ENCODE measurements at regions not wholly inside any gene's neighbourhood (a gene's known extent, or its start where the extent isn't known, plus 50 kb on each side); places are given as distances from the start of the nearest gene placed in this dataset.

DNA sequence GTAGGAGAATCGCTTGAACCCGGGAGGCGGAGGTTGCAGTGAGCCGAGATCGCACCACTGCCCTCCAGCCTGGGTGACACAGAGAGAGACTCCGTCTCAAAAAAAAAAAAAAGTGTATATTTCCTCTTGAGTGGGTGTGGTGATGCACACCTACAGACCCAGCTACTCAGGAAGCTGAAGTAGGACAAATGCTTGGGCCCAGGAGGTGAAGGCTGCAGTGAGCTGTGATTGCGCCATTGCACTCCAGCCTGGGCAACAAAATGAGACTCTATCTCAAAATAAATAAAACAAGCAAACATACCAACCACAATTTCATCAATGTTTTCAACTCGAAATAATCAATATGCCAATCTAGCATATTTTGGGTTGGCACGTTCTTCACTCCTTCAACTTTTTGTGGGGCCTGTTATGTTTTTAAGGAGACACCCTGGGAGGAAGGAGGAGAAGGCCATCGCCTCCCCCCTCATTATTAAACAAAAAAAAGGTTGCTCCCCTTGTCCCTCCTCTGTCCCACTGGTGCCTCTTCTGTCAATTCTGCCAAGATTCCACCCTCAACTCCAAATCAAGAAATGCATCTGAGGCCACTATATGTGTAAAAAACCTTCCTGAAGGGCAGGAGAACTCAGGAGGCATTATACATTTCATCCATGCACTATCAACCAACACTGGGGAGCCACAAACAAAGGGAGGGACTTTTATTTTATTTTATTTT lies 52.4 kb upstream of the ATF7IP2 start:
- no peak for TF ChIP-seq POLR2A (IDR thresholded peaks at IDR 0.05)
- TF ChIP-seq, protein P1, sequence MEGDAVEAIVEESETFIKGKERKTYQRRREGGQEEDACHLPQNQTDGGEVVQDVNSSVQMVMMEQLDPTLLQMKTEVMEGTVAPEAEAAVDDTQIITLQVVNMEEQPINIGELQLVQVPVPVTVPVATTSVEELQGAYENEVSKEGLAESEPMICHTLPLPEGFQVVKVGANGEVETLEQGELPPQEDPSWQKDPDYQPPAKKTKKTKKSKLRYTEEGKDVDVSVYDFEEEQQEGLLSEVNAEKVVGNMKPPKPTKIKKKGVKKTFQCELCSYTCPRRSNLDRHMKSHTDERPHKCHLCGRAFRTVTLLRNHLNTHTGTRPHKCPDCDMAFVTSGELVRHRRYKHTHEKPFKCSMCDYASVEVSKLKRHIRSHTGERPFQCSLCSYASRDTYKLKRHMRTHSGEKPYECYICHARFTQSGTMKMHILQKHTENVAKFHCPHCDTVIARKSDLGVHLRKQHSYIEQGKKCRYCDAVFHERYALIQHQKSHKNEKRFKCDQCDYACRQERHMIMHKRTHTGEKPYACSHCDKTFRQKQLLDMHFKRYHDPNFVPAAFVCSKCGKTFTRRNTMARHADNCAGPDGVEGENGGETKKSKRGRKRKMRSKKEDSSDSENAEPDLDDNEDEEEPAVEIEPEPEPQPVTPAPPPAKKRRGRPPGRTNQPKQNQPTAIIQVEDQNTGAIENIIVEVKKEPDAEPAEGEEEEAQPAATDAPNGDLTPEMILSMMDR (IDR thresholded peaks at IDR 0.05), result no peak
- H3K27me3 ChIP-seq, result no peaks in the 10 kb centered on the region
- H3K4me3 ChIP-seq, result no peak overlapping the region
- intact Hi-C loops (cut with DNase I), result no loop called here
- H3K4me1 ChIP-seq, result peaks cover 0 to 34% (median 16%) of the 10 kb centered on the region in 4 donors
- H3K9me3 ChIP-seq, result no peaks in the 10 kb centered on the region
- WGBS (ENCODE audit: insufficient coverage, low coverage, low lambda C conversion rate, missing lambda C conversion rate), result 48% methylated on average over 8 of the region's 10 CpGs
- peak; percentile 71 to 82 (median 80) for DNase-seq
- H3K27ac ChIP-seq, result peak overlapping the region; percentile 31 to 76 (median 74)
- ATAC-seq, result peak; percentile 81 to 84 (median 84)
- no peaks in the 10 kb centered on the region for H3K36me3 ChIP-seq

DNA sequence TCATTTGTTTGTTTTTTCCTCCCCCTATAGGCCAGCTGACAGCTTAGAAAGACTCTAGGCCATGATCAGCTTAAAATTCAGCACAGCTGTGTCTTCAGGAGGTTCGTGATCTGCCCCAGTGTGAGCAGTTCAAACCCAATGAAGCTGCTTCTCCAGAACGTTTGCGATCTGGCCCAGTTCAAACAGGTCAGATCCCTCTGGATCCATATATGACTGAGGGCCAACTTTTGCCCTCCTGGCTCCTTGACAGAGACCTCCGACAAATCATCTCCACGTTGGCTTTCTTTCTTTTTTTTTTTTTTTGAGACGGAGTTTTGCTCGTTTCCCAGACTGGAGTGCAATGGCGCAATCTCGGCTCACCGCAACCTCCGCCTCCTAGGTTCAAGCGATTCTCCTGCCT lies 50.2 kb upstream of the ATF7IP2 start:
- WGBS (ENCODE audit: insufficient coverage, low coverage, low lambda C conversion rate, missing lambda C conversion rate), result 42% methylated on average over 12 of the region's 12 CpGs
- Histone ChIP-seq H3K27me3 (no peaks in the 10 kb centered on the region), H3K27ac (peak overlapping the region in 2 of 3 donors; percentile 74 to 76), H3K4me1 (peaks cover 0 to 34% (median 16%) of the 10 kb centered on the region in 4 donors), H3K36me3 (no peaks in the 10 kb centered on the region), H3K4me3 (no peak overlapping the region), H3K9me3 (peaks cover 0 to 7% (median 0%) of the 10 kb centered on the region in 4 donors)
- ATAC-seq, result peak in 3 of 4 donors; percentile 8 to 63 (median 33)
- intact Hi-C loops (cut with DNase I), result no loop called here
- TF ChIP-seq, protein P1 (IDR thresholded peaks at IDR 0.05), result no peak
- TF ChIP-seq POLR2A (IDR thresholded peaks at IDR 0.05), result no peak
- DNase-seq, result peak in 1 of 3 donors; percentile 56
